ENCODE measurements at regions not wholly inside any gene's neighbourhood (a gene's known extent, or its start where the extent isn't known, plus 50 kb on each side); places are given as distances from the start of the nearest gene placed in this dataset.

GRCh38 chr7:155162422-155162821 is 92.3 kb downstream of the HTR5A start:
- TF ChIP-seq POLR2A (IDR thresholded peaks at IDR 0.05) (no peak), CTCF (IDR thresholded peaks at IDR 0.05) (no peak)
- no peaks in the 10 kb centered on the region for H3K4me1 ChIP-seq
- no peak overlapping the region for H3K27ac ChIP-seq
- intact Hi-C loops (cut with DNase I): no loop called here
- peaks cover 0 to 8% (median 0%) of the 10 kb centered on the region in 4 donors for H3K27me3 ChIP-seq
- DNase-seq: no peak
- H3K36me3 ChIP-seq: no peaks in the 10 kb centered on the region
- H3K4me3 ChIP-seq: no peak overlapping the region
- no peaks in the 10 kb centered on the region for H3K9me3 ChIP-seq

- DNase-seq: no peak
- no peak for TF ChIP-seq POLR2A (IDR thresholded peaks at IDR 0.05)
- TF ChIP-seq CTCF (IDR thresholded peaks at IDR 0.05): no peak
- no peak overlapping the region for H3K27ac ChIP-seq
These were observed 93.6 kb downstream of the HTR5A start for GRCh38 chr7:155163696-155164095.

GRCh38 chr7:155164316-155164715 is 94.2 kb downstream of the HTR5A start:
- Histone ChIP-seq H3K36me3 (no peaks in the 10 kb centered on the region), H3K27ac (no peak overlapping the region), H3K9me3 (no peaks in the 10 kb centered on the region), H3K4me3 (no peak overlapping the region), H3K27me3 (peaks cover 0 to 16% (median 0%) of the 10 kb centered on the region in 4 donors), H3K4me1 (no peaks in the 10 kb centered on the region)
- 84 to 87% methylated on average over 6 to 8 of the region's 8 CpGs for WGBS, 2 donors
- intact Hi-C loops (cut with DNase I): no loop called here
- TF ChIP-seq POLR2A (IDR thresholded peaks at IDR 0.05) (no peak), CTCF (IDR thresholded peaks at IDR 0.05) (no peak)
- DNase-seq: no peak

More at GRCh38 chr7:155163696-155164095, 93.6 kb downstream of the HTR5A start:
- Histone ChIP-seq H3K27me3 (peaks cover 0 to 10% (median 0%) of the 10 kb centered on the region in 4 donors), H3K4me3 (no peak overlapping the region), H3K4me1 (no peaks in the 10 kb centered on the region), H3K9me3 (no peaks in the 10 kb centered on the region), H3K36me3 (no peaks in the 10 kb centered on the region)
- WGBS, 2 donors: 68 to 73% methylated on average over 4 to 7 of the region's 7 CpGs
- intact Hi-C loops (cut with DNase I): no loop called here

- Histone ChIP-seq H3K36me3 (no peaks in the 10 kb centered on the region), H3K4me3 (no peak overlapping the region), H3K9me3 (no peaks in the 10 kb centered on the region), H3K27me3 (peaks cover 0 to 19% (median 0%) of the 10 kb centered on the region in 4 donors), H3K4me1 (no peaks in the 10 kb centered on the region), H3K27ac (peak overlapping the region in 2 of 4 donors; percentile 34 to 38)
- intact Hi-C loops (cut with DNase I): no loop called here
- TF ChIP-seq POLR2A (IDR thresholded peaks at IDR 0.05) (no peak), CTCF (IDR thresholded peaks at IDR 0.05) (no peak)
- 44 to 50% methylated on average over 1 to 5 of the region's 11 CpGs for WGBS, 2 donors
- DNase-seq: no peak
These were observed 96.0 kb downstream of the HTR5A start for GRCh38 chr7:155166108-155166507.

GRCh38 chr7:155166673-155167370 is 96.7 kb downstream of the HTR5A start:
- TF ChIP-seq CTCF (IDR thresholded peaks at IDR 0.05): no peak
- TF ChIP-seq POLR2A (IDR thresholded peaks at IDR 0.05): no peak
- intact Hi-C loops (cut with DNase I): no loop called here
- Histone ChIP-seq H3K4me3 (no peak overlapping the region), H3K36me3 (no peaks in the 10 kb centered on the region), H3K4me1 (no peaks in the 10 kb centered on the region), H3K27me3 (peaks cover 0 to 19% (median 0%) of the 10 kb centered on the region in 4 donors), H3K27ac (peak overlapping the region in 3 of 4 donors; percentile 34 to 42 (median 38)), H3K9me3 (no peaks in the 10 kb centered on the region)
- DNase-seq: no peak
- WGBS, 2 donors: 21 to 68% methylated on average over 10 to 12 of the region's 28 CpGs

All from esophagus squamous epithelium (tissue), 5 donors.